Muscle of leg (tissue), 3 donors: ENCODE measurements at regions not wholly inside any gene's neighbourhood (a gene's known extent, or its start where the extent isn't known, plus 50 kb on each side); places are given as distances from the start of the nearest gene placed in this dataset.
"Not testable (repeated sequence)": the region's sequence is repeated elsewhere in the genome, so short reads cannot be mapped to it uniquely, and the experiment has no call there.

Source experiments
- DNase-seq: peaks from one replicate; pipeline ENCODE4 v3.0.0; 2013
- H3K27ac ChIP-seq: one replicate; pipeline ENCODE4 v1.5.1; 2013; ENCODE audit warnings: mild to moderate bottlenecking, low read length, control low read depth
- H3K27me3 ChIP-seq: one replicate; pipeline ENCODE4 v1.6.1; 2013; ENCODE audit warnings: low read length; ENCODE audit not compliant: control insufficient read depth, insufficient read depth
- H3K36me3 ChIP-seq: one replicate; pipeline ENCODE4 v1.6.1; 2013; ENCODE audit warnings: low read length; ENCODE audit not compliant: control insufficient read depth, insufficient read depth
- H3K4me1 ChIP-seq: one replicate; pipeline ENCODE4 v1.6.1; 2013; ENCODE audit warnings: low read length; ENCODE audit not compliant: control insufficient read depth, insufficient read depth
- H3K4me3 ChIP-seq: one replicate; pipeline ENCODE4 v1.5.1; 2013; ENCODE audit warnings: low read length, control low read depth
- H3K9me3 ChIP-seq: replicated peaks from 2 replicates; pipeline ENCODE4 v1.6.1; 2013; ENCODE audit warnings: low read depth, low read length; ENCODE audit not compliant: control insufficient read depth
- WGBS: methylation state at CpG from one replicate; pipeline ENCODE4 v1.1.5; 2013; ENCODE audit warnings: missing lambda C conversion rate; ENCODE audit not compliant: insufficient coverage; 5-methylcytosine and 5-hydroxymethylcytosine counted together

DNA sequence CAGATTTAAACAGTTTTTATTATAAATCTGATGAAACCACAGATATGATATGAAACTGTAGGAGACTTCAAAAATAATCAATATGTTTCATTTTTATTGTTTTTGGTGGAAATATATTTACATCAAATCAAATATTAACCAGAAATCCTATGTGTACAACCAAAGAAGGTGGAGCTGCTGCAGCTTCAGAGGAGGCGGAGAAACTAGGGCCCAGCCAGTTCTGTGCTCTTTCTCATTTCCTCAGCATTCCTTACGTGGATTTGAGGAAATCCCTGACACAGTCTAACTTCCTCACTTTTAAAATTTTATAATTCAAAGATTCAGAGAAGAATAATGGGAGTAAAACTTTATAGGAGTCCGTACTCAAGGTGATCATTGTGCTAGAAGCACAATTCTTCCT is 610.7 kb upstream of the CPXCR1 start:
- no peaks in the 10 kb centered on the region for H3K9me3 ChIP-seq
- no peaks in the 10 kb centered on the region for H3K4me1 ChIP-seq
- peaks cover 2% of the 10 kb centered on the region for H3K27me3 ChIP-seq
- no peak for DNase-seq
- H3K36me3 ChIP-seq: no peaks in the 10 kb centered on the region
- H3K4me3 ChIP-seq: no peak overlapping the region
- no CpG with 5 or more reads among the region's 3 CpGs for WGBS
- H3K27ac ChIP-seq: no peak overlapping the region

DNA sequence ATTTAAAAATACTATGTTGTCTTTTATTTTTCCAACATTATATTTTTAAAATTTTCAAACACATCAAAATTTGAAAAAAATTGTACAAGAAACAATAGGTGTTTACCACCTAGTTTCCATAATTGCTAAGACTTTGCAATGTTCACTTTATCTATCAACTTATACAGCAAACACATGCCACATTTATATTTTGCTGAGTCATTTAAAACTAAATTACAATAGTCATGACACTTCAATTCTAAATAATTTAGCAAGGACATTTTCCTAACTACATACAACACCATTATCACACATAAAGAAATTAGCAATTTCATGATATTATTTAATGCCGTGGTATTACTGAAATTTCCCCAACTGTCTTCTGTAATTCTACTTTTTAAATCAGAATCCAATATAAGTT is 600.4 kb upstream of the CPXCR1 start:
- DNase-seq: no peak
- H3K4me3 ChIP-seq: no peak overlapping the region
- peaks cover 7% of the 10 kb centered on the region for H3K27me3 ChIP-seq
- no peaks in the 10 kb centered on the region for H3K4me1 ChIP-seq
- H3K27ac ChIP-seq: no peak overlapping the region
- no CpG with 5 or more reads among the region's 1 CpG for WGBS
- no peaks in the 10 kb centered on the region for H3K36me3 ChIP-seq
- no peaks in the 10 kb centered on the region for H3K9me3 ChIP-seq

DNA sequence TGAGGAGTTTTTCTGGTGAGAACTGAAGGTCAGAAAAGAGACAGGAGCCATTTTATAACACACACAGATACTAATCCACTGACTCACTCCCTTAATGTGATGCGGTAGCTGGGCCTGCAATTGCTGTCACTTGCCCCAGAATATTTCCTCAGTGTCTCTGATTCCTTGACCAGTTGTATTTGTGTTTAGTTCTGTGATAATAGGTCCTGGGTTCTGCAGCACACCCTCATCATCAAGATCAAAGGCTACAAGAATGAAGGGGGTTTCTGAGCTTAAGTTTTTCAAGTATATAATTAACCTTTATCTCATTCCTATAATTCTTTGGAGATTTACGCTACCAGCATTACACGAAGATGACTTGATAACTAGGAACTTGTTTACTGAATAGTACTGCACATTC is 576.5 kb upstream of the CPXCR1 start:
- no CpG with 5 or more reads among the region's 3 CpGs for WGBS
- Histone ChIP-seq H3K36me3 (no peaks in the 10 kb centered on the region), H3K4me1 (no peaks in the 10 kb centered on the region), H3K27me3 (peaks cover under 1% of the 10 kb centered on the region), H3K27ac (no peak overlapping the region), H3K9me3 (no peaks in the 10 kb centered on the region), H3K4me3 (no peak overlapping the region)
- no peak for DNase-seq

DNA sequence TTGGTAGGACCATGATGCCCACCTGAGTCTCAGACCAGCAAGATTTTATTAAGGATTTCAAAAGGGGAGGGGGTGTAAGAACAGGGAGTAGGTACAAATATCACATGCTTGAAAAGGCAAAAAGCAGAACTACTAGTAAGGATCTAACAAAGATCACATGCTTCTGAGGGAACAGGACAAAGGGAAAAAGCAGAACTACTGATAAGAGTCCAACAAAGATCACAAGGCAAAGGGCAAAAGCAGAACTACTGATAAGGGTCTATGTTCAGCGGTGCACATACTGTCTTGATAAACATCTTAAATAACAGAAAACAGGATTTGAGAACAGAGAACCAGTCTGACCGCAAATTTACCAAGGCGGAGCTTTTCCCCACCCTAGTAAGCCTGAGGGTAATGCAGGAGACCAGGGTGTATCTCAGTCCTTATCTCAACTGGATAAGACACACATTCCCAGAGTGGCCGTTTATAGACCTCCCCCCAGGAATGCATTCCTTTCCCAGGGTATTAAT is 573.0 kb upstream of the CPXCR1 start:
- not testable (repeated sequence) for H3K27ac ChIP-seq, H3K9me3 ChIP-seq, H3K36me3 ChIP-seq, H3K4me3 ChIP-seq, H3K27me3 ChIP-seq, DNase-seq, H3K4me1 ChIP-seq
- no CpG with 5 or more reads among the region's 4 CpGs for WGBS

DNA sequence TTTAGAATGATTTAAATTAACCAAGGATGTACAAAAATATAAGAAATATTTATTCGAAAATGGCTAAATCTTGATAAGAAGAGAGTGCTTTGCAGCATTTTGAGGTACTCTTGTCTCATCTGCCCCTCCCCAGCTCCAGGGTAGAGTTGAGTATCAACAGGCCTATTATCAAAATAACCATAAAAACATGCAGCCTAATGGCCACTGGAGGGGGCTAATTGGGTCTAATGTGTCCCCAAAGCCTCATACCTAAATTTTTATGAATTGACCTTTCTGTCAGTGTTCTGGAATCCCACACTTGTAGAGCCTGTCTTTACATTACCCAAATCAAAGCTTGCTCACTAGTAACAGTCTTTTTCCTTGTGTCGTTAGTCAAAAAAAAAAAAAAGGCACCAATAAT is 544.9 kb upstream of the CPXCR1 start:
- Histone ChIP-seq H3K36me3 (no peaks in the 10 kb centered on the region), H3K4me3 (no peak overlapping the region), H3K4me1 (no peaks in the 10 kb centered on the region), H3K27ac (no peak overlapping the region), H3K9me3 (no peaks in the 10 kb centered on the region), H3K27me3 (no peaks in the 10 kb centered on the region)
- WGBS: no CpG with 5 or more reads among the region's 2 CpGs
- no peak for DNase-seq

DNA sequence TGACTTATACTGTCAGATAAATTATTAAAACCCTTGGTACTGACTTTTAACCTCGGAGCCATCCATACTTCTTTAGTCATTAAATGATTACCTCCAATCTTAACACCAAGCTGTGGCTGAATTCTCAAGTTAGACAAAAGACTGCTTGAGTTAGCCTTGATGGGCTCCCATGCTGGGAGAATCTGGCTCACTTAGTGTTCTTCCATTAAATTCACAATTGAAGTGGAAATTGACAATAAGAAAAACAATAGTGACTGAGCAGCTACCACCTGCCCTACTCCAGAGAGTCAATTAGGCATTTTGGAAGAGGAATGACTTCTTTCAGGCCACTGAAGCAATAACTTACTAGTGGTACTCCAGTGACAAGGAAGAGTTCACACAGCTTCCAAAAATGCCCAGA is 503.0 kb upstream of the CPXCR1 start:
- Histone ChIP-seq H3K36me3 (no peaks in the 10 kb centered on the region), H3K27ac (no peak overlapping the region), H3K4me1 (no peaks in the 10 kb centered on the region), H3K27me3 (peaks cover under 1% of the 10 kb centered on the region), H3K4me3 (no peak overlapping the region), H3K9me3 (no peaks in the 10 kb centered on the region)
- DNase-seq: no peak
- 40% methylated on average over 1 of the region's 1 CpG for WGBS

DNA sequence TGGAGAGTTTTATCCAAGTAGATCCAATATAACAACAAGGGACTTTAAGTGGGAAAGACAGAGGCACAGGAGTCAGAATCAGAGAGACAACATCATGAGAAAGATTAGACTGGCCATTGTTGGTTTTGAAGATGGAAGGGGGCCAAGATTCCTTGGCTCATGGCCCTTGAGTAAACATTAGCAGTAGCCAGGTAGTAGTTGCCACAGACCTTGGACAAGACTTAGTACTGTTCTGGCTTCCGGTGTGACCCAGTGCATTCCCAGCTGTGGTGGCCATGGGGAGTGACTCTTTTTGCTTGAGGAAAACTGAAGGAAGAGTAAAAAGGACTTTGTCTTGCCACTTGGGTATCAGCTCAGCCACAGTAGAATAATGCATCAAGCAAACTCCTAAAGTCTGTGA is 462.2 kb upstream of the CPXCR1 start:
- Histone ChIP-seq H3K36me3 (no peaks in the 10 kb centered on the region), H3K9me3 (peaks cover 2% of the 10 kb centered on the region), H3K27me3 (no peaks in the 10 kb centered on the region), H3K4me3 (no peak overlapping the region), H3K27ac (no peak overlapping the region), H3K4me1 (no peaks in the 10 kb centered on the region)
- DNase-seq: no peak
- no CpG with 5 or more reads among the region's 1 CpG for WGBS

DNA sequence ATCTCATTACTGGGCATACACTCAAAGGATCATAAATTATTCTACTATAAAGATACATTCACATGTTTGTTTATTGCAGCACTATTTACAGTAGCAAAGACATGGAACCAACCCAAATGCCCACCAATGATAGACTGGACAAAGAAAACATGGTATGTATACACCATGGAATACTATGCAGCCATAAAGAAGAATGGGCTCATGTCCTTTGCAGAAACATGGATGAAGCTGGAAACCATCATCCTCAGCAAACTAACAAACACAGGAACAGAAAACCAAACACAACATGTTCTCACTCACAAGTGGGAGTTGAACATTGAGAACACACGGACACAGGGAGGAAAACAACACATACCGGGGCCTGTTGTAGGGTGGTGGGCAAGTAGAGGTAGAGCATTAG is 433.1 kb upstream of the CPXCR1 start:
- H3K9me3 ChIP-seq: not testable (repeated sequence)
- 100% methylated on average over 1 of the region's 2 CpGs for WGBS

DNA sequence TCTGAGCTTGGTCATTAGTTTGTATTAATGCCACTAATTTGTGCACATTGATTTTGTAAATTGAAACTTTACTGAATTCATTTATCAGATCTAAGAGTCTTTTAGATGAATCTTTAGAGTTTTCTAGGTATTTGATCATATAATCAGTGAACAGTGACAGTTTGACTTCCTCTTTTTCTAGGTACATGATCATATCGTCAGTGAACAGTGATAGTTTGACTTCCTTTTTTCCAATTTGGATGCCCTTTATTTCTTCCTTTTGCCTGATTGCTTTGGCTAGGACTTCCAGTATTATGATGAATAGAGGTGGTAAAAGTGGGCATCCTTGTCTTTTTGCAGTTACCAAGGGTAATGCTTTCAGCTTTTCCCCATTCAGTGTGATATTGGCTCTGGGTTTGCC is 421.4 kb upstream of the CPXCR1 start:
- peaks cover 2% of the 10 kb centered on the region for H3K9me3 ChIP-seq
- H3K36me3 ChIP-seq: no peaks in the 10 kb centered on the region
- no peak for DNase-seq
- H3K27ac ChIP-seq: no peak overlapping the region
- WGBS: 100% methylated on average over 1 of the region's 1 CpG
- H3K4me1 ChIP-seq: no peaks in the 10 kb centered on the region
- H3K4me3 ChIP-seq: no peak overlapping the region
- H3K27me3 ChIP-seq: no peaks in the 10 kb centered on the region

More for the DNA sequence above, 433.1 kb upstream of the CPXCR1 start:
- H3K4me3 ChIP-seq, H3K27me3 ChIP-seq, H3K27ac ChIP-seq, DNase-seq, H3K36me3 ChIP-seq, H3K4me1 ChIP-seq: not testable (repeated sequence)

DNA sequence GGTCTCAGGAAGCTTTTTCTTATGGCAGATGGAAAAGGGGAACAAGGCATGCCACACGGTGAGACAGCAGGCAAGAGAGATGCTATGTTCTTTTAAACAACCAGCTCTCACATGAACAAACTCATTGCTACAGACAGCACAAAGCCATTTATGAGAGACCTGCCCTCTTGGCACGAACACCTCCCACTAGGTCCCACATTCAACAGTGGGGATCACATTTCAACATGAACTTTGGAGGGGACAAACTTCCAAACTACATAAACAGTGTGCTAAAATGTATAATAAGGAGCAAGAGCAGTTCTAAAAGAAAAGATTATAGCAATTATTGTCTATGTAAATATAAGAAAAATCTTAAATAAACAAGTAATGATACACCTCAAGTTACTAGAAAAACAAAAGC is 391.8 kb upstream of the CPXCR1 start:
- Histone ChIP-seq H3K27me3 (no peaks in the 10 kb centered on the region), H3K4me3 (no peak overlapping the region), H3K4me1 (no peaks in the 10 kb centered on the region), H3K9me3 (no peaks in the 10 kb centered on the region), H3K36me3 (no peaks in the 10 kb centered on the region), H3K27ac (no peak overlapping the region)
- no CpG with 5 or more reads among the region's 2 CpGs for WGBS
- no peak for DNase-seq

DNA sequence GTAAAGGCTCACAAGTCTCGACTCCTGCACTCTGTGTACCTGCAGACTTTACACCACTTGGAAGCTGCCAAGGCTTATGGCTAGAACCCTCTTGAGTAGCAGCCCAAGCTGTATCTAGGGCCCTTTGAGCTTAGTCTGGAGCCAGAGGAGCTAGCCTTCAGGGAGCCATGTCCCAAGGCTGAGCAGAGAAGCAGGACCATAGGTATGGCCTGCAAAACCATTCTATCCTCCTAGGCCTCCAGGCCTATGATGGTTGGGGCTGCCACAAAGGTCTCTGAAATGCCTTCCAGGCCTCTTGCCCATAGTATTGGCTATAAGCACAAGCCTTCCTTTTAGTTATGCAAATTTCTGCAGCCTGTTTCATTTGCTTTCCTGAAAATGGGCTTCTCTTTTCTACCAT is 380.7 kb upstream of the CPXCR1 start:
- Histone ChIP-seq H3K27ac (no peak overlapping the region), H3K27me3 (no peaks in the 10 kb centered on the region), H3K4me1 (no peaks in the 10 kb centered on the region), H3K4me3 (no peak overlapping the region), H3K9me3 (peaks cover 14% of the 10 kb centered on the region), H3K36me3 (no peaks in the 10 kb centered on the region)
- DNase-seq: no peak
- WGBS: 75% methylated on average over 1 of the region's 1 CpG
